Activated T-cell treated with anti-CD3 and anti-CD28 coated beads, Interleukin-2, amount 50 U/mL, for 72 hours (primary cell): ENCODE measurements at regions not wholly inside any gene's neighbourhood (a gene's known extent, or its start where the extent isn't known, plus 50 kb on each side); places are given as distances from the start of the nearest gene placed in this dataset.
A peak's percentile ranks its signal among the peaks of the same experiment; 100 is the strongest.
"Not testable (repeated sequence)": the region's sequence is repeated elsewhere in the genome, so short reads cannot be mapped to it uniquely, and the experiment has no call there.

ENCODE experiments used
- ATAC-seq, 2 donors: fragments of 150-1000 bp; cut with Tn5 transposase; replicated peaks in 1 of 2; 2 replicates each; pipeline ENCODE4 v1.10.0; 2021; ENCODE audit warnings: moderate library complexity in 2 of 2, mild to moderate bottlenecking in 1 of 2
- DNase-seq, 2 donors: peaks; one replicate each; pipeline ENCODE4 v3.0.0; 2021 to 2022; ENCODE audit warnings: mixed read lengths in 1 of 2
- H3K27ac Mint-ChIP-seq: one replicate; pipeline ENCODE4 v1.8.0; 2022; ENCODE audit warnings: mild to moderate bottlenecking, moderate library complexity, mixed read lengths
- H3K27me3 Mint-ChIP-seq: one replicate; pipeline ENCODE4 v1.8.0; 2022; ENCODE audit warnings: low read depth, mixed read lengths
- H3K36me3 Mint-ChIP-seq, 2 donors: one replicate each; pipeline ENCODE4 v1.8.0; 2022; ENCODE audit warnings: mixed read lengths in 2 of 2, mild to moderate bottlenecking in 1 of 2; ENCODE audit not compliant: insufficient read depth in 2 of 2
- H3K4me1 Mint-ChIP-seq: one replicate; pipeline ENCODE4 v1.8.0; 2022; ENCODE audit warnings: low read depth, mixed read lengths
- H3K4me3 Mint-ChIP-seq, 2 donors: one replicate each; pipeline ENCODE4 v1.8.0; 2022; ENCODE audit warnings: mild to moderate bottlenecking in 2 of 2, mixed read lengths in 2 of 2, moderate library complexity in 2 of 2
- H3K9me3 Mint-ChIP-seq, 2 donors: one replicate each; pipeline ENCODE4 v1.8.0; 2022; ENCODE audit warnings: mixed read lengths in 2 of 2

- H3K27me3 Mint-ChIP-seq, result no peaks in the 10 kb centered on the region
- no peaks in the 10 kb centered on the region for H3K36me3 Mint-ChIP-seq
- H3K4me1 Mint-ChIP-seq, result no peaks in the 10 kb centered on the region
- H3K4me3 Mint-ChIP-seq, result no peak overlapping the region
- ATAC-seq, result no peak
- no peak for DNase-seq
- H3K27ac Mint-ChIP-seq, result no peak overlapping the region
- peaks cover 0 to 2% of the 10 kb centered on the region in 2 donors for H3K9me3 Mint-ChIP-seq
These were observed 106.7 kb upstream of the KDM7A start for GRCh38 chr7:140283472-140283871.

GRCh38 chr7:140281960-140282359 is 105.2 kb upstream of the KDM7A start:
- no peak overlapping the region for H3K27ac Mint-ChIP-seq
- no peaks in the 10 kb centered on the region for H3K4me1 Mint-ChIP-seq
- no peaks in the 10 kb centered on the region for H3K27me3 Mint-ChIP-seq
- no peak overlapping the region for H3K4me3 Mint-ChIP-seq
- ATAC-seq (no peak), DNase-seq (no peak)
- no peaks in the 10 kb centered on the region for H3K36me3 Mint-ChIP-seq
- H3K9me3 Mint-ChIP-seq, result peaks cover 0 to 2% of the 10 kb centered on the region in 2 donors

DNA sequence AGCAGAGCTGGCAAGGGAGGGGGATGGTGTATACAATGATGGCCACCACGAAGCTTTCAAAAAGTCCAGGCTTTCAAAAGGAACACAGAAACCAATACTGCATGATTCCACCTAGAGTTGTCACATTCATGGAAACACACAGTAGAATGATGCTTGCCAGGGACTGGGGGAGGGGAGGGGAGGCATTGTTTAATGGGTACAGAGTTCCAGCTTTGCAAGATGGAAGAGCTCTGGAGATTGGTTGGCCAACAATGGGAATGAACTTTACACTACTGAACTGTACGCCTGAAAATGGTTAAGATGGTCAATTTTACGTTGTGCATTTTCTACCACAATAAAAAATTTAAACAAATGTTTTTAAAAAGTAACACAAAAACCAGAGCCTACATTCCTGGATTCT is 104.5 kb upstream of the KDM7A start:
- Mint-ChIP-seq H3K36me3 (no peaks in the 10 kb centered on the region), H3K27me3 (no peaks in the 10 kb centered on the region), H3K4me1 (no peaks in the 10 kb centered on the region), H3K4me3 (no peak overlapping the region), H3K27ac (no peak overlapping the region), H3K9me3 (peaks cover 0 to 2% of the 10 kb centered on the region in 2 donors)
- ATAC-seq (no peak), DNase-seq (no peak)

DNA sequence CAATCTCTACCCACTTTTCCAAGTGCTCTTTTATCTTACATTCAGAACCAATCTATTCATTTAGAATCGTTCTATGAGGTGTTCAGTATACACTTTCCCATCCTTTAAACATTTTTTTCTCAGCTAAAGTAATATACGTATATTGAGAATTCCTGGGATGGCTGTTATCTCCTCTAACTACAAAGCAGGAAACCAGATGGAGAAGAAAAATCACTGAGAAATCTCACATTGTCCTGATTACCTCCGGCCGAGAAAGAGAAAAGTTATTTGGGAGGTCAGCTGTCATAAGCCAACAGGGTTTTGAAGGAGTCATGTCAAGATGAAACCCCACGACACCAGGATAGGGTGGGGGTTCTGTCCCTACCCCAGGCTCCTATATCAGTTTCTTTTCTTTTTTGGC is 99.2 kb upstream of the KDM7A start:
- no peak overlapping the region for H3K4me3 Mint-ChIP-seq
- H3K27me3 Mint-ChIP-seq, result no peaks in the 10 kb centered on the region
- no peak overlapping the region for H3K27ac Mint-ChIP-seq
- no peak for DNase-seq
- no peaks in the 10 kb centered on the region for H3K36me3 Mint-ChIP-seq
- H3K4me1 Mint-ChIP-seq, result peaks cover 6% of the 10 kb centered on the region
- ATAC-seq, result no peak
- H3K9me3 Mint-ChIP-seq, result peaks cover 0 to 2% of the 10 kb centered on the region in 2 donors

- Mint-ChIP-seq H3K9me3 (peaks cover 0 to 2% of the 10 kb centered on the region in 2 donors), H3K27me3 (no peaks in the 10 kb centered on the region), H3K4me3 (no peak overlapping the region), H3K36me3 (no peaks in the 10 kb centered on the region), H3K27ac (no peak overlapping the region), H3K4me1 (peaks cover 6% of the 10 kb centered on the region)
- no peak for ATAC-seq
- DNase-seq, result no peak
These were observed 98.5 kb upstream of the KDM7A start for GRCh38 chr7:140275069-140275965.

DNA sequence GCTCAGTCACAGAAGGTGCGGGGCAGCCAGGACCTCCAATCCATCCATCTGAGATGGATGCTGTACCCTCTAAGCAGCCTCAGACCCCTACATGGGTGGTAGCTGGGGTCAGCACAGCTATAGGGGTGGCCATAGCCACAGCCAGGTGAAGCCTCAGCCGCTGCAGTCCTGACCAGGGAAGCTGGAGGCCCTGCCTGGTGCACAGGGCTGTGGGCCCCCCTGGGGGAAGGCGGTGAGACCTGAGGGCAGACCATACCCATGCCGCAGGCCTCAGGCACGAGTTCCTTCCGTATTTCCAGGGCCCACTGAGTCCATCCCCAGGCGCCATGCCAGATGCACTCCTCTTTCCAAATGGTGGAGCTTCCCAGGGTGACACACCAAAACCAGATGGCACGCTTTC is 96.6 kb upstream of the KDM7A start:
- H3K27me3 Mint-ChIP-seq, result no peaks in the 10 kb centered on the region
- ATAC-seq (no peak), DNase-seq (no peak)
- no peak overlapping the region for H3K4me3 Mint-ChIP-seq
- no peaks in the 10 kb centered on the region for H3K36me3 Mint-ChIP-seq
- no peaks in the 10 kb centered on the region for H3K9me3 Mint-ChIP-seq
- H3K4me1 Mint-ChIP-seq, result peaks cover 14% of the 10 kb centered on the region
- no peak overlapping the region for H3K27ac Mint-ChIP-seq

GRCh38 chr7:140271643-140271968 is 94.8 kb upstream of the KDM7A start:
- not testable (repeated sequence) for H3K4me3 Mint-ChIP-seq, H3K27me3 Mint-ChIP-seq, H3K36me3 Mint-ChIP-seq, H3K27ac Mint-ChIP-seq, H3K9me3 Mint-ChIP-seq, ATAC-seq, DNase-seq
- peaks cover 26% of the 10 kb centered on the region for H3K4me1 Mint-ChIP-seq

DNA sequence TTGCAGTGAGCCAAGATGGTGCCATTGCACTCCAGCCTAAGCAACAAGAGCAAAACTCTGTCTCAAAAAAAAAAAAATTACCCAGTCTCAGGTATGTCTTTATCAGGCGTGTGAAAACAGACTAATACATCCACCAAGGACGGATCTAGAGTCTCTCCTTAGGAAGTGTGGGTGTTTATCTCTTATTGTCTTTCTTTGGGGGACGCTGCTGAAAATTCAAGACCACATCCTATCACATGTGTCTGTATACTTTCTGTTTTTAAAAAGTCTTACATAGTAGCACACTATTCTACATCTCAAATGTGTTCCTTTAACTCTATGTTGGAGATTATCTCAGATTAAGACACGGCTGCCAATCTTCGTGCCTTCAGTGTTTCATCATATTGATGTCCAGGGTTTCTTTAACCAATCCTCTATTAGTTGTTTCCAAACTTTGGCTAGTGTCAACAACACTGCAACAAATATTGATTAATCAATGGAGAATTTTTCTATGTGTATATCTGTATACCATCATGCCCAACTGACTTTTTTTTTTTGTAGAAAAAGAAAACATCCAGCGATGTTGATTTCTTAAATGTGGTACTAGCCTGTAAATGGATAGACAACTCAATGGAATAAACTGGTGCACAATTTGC is 92.3 kb upstream of the KDM7A start:
- no peaks in the 10 kb centered on the region for H3K9me3 Mint-ChIP-seq
- H3K4me3 Mint-ChIP-seq, result peak overlapping the region; percentile 18 to 43
- H3K27me3 Mint-ChIP-seq, result no peaks in the 10 kb centered on the region
- no peak for DNase-seq
- peaks cover 24% of the 10 kb centered on the region for H3K4me1 Mint-ChIP-seq
- no peak for ATAC-seq
- no peaks in the 10 kb centered on the region for H3K36me3 Mint-ChIP-seq
- peak overlapping the region; percentile 48 for H3K27ac Mint-ChIP-seq

- no peak overlapping the region for H3K27ac Mint-ChIP-seq
- H3K27me3 Mint-ChIP-seq, result no peaks in the 10 kb centered on the region
- no peak overlapping the region for H3K4me3 Mint-ChIP-seq
- H3K36me3 Mint-ChIP-seq, result no peaks in the 10 kb centered on the region
- H3K9me3 Mint-ChIP-seq, result no peaks in the 10 kb centered on the region
- no peak for ATAC-seq
- DNase-seq, result no peak
- peaks cover 37% of the 10 kb centered on the region for H3K4me1 Mint-ChIP-seq
These were observed 90.8 kb upstream of the KDM7A start for GRCh38 chr7:140267381-140268226.

DNA sequence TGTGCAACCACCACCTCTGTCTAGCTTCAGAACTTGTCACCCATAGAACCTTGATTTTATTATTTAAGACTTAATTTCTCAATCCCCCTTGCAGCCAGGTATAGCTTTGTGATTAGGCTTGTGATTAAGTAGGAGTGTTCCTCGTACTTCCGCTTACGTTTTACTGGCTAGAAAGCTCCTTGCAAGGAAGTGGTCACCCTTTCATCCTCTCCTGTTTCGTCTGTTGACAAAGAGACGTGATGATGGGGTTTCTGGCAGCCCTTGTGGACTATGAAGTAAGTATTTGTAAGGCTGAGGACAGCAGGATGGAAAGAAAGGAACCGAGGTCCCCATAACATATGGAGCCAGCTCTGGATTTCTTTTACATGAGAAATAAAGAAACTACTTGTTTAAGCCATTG is 86.5 kb upstream of the KDM7A start:
- H3K36me3 Mint-ChIP-seq, result no peaks in the 10 kb centered on the region
- DNase-seq (peak; percentile 30 to 48), ATAC-seq (peak; percentile 79 to 88)
- no peaks in the 10 kb centered on the region for H3K27me3 Mint-ChIP-seq
- H3K4me3 Mint-ChIP-seq, result peak overlapping the region; percentile 47 to 57
- peak overlapping the region; percentile 66 for H3K27ac Mint-ChIP-seq
- peaks cover 41% of the 10 kb centered on the region for H3K4me1 Mint-ChIP-seq
- H3K9me3 Mint-ChIP-seq, result no peaks in the 10 kb centered on the region

DNA sequence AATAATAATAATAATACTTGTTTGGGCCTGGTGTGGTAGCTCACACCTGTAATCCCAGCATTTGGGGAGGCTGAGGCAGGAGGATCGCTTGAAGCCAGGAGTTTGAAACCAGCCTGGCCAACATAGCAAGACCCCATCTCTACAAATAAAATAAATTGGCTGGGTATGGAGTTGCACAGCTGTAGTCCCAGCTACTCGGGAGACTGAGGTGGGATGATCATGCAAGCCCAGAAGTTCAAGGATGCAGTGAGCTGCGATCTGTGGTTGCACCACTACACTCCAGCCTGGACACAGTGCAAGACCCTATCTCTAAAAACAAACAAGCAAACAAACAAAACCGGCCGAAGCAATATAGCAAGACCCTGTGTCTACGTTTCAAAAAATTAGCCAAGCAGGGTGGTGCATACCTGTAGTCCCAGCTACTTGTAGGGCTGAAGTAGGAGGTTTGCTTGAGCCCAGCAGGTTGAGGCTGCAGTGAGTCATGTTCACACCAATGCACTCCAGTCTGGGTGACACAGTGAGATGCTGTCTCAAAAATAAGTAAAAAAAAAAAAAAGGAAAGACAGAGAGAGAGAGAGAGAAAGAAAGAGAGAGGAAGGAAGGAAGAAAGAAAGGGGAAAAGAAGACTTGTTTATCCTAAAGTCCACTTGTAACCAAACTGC is 85.6 kb upstream of the KDM7A start:
- peak overlapping the region; percentile 99 for H3K27ac Mint-ChIP-seq
- DNase-seq (peak in 1 of 2 donors; percentile 16), ATAC-seq (peak; percentile 51 to 69)
- no peaks in the 10 kb centered on the region for H3K27me3 Mint-ChIP-seq
- peaks cover 34% of the 10 kb centered on the region for H3K4me1 Mint-ChIP-seq
- no peaks in the 10 kb centered on the region for H3K9me3 Mint-ChIP-seq
- H3K36me3 Mint-ChIP-seq, result peaks cover 0 to under 1% of the 10 kb centered on the region in 2 donors
- H3K4me3 Mint-ChIP-seq, result peak overlapping the region; percentile 54 to 87

DNA sequence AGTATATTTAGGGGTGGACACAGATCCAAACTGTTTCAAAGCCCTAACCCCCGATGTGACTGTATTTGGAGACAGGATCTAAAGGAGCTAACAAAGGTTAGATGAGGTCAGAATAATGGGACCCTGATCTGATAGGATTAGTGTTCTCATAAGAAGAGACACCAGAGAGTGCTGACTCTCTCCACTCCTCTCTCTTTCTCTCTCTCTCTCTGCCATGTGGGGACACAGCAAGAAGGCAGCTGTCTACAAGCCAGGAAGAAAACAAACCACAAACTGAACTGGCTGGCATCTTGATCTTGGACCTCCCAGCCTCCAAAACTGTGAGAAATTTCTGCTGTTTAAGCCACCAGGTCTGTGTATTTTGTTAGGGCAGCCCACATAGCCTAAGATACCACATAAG is 84.7 kb upstream of the KDM7A start:
- H3K27me3 Mint-ChIP-seq, result no peaks in the 10 kb centered on the region
- H3K4me1 Mint-ChIP-seq, result peaks cover 28% of the 10 kb centered on the region
- no peaks in the 10 kb centered on the region for H3K9me3 Mint-ChIP-seq
- no peak overlapping the region for H3K27ac Mint-ChIP-seq
- no peak for DNase-seq
- H3K36me3 Mint-ChIP-seq, result peaks cover 2 to 3% of the 10 kb centered on the region in 2 donors
- no peak for ATAC-seq
- H3K4me3 Mint-ChIP-seq, result no peak overlapping the region

- Mint-ChIP-seq H3K4me1 (peaks cover 25% of the 10 kb centered on the region), H3K4me3 (no peak overlapping the region), H3K9me3 (no peaks in the 10 kb centered on the region), H3K27me3 (no peaks in the 10 kb centered on the region), H3K27ac (no peak overlapping the region), H3K36me3 (peaks cover 2 to 3% of the 10 kb centered on the region in 2 donors)
- DNase-seq (no peak), ATAC-seq (no peak)
These were observed 84.3 kb upstream of the KDM7A start for GRCh38 chr7:140261105-140261486.
